ENCODE measurements at regions not wholly inside any gene's neighbourhood (a gene's known extent, or its start where the extent isn't known, plus 50 kb on each side); places are given as distances from the start of the nearest gene placed in this dataset.

DNA sequence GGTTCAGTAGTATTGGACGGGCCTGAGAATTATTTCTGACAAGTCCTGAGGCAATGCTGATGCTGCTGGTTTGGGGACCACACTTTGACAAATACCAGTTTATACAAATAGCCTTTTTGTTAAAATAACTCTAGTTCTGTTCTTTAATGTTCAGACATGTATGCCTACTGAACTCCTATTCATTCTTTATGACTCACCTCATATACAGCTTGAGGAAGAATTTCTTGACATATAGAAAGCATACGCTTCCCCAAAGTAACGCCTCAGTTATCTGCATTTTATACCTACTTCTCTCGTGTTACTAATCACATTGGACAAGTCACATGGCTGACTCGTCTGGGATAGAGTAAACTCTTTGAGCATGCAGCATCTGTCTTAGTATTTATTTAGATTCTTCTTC, 145.4 kb upstream of the GOLIM4 start:
- dilution Hi-C loops (cut with HindIII; ENCODE audit: low sequenced_read_pairs, unreplicated experiment) = no loop called here
- BruUV-seq (replicated peaks) = no TSS peak
- H2AK5ac ChIP-seq (ENCODE audit: low read depth, low read length) = no peak overlapping the region
- no peak overlapping the region for H4K91ac ChIP-seq (ENCODE audit: insufficient read depth, low read depth, low read length)
- ChIA-PET POLR2A (ENCODE audit: unreplicated experiment) (no interaction called here), CTCF (interaction anchor here (0.5 kb wide), 1 partner anchor 177 kb away, joined by 3 read pairs; no protein-coding TSS in a partner anchor)
- H3K27ac ChIP-seq (ENCODE audit: insufficient read depth, low read length) = no peak overlapping the region
- H2BK15ac ChIP-seq (ENCODE audit: low read depth, low read length) = no peak overlapping the region
- no peaks in the 10 kb centered on the region for H3K9me3 ChIP-seq (ENCODE audit: control insufficient read depth, insufficient read depth, low read length)
- H3K23ac ChIP-seq (ENCODE audit: low read depth, low read length) = no peak overlapping the region
- no peak overlapping the region for H3K56ac ChIP-seq (ENCODE audit: extremely low read depth, insufficient read depth, low read length)
- no peak overlapping the region for H2BK120ac ChIP-seq (ENCODE audit: low read depth, low read length)
- no peaks in the 10 kb centered on the region for H3K4me1 ChIP-seq (ENCODE audit: control insufficient read depth, insufficient read depth, low read length)
- no peaks in the 10 kb centered on the region for H3K9me1 ChIP-seq (ENCODE audit: insufficient read depth, low read length)
- WGBS, 2 experiments (ENCODE audit: extremely low coverage in 2 of 2, insufficient read length in 1 of 2) = no CpG with 5 or more reads among the region's 5 CpGs
- H3K18ac ChIP-seq (ENCODE audit: low read depth, low read length) = no peak overlapping the region
- H3K9ac ChIP-seq (ENCODE audit: low read depth, low read length) = no peak overlapping the region
- H3K4ac ChIP-seq (ENCODE audit: low read depth, low read length) = no peak overlapping the region
- no peaks in the 10 kb centered on the region for H4K20me1 ChIP-seq (ENCODE audit: insufficient read depth, low read length)
- TF ChIP-seq MXI1 (IDR thresholded peaks at IDR 0.05; ENCODE audit: borderline replicate concordance, low read depth, low read length) = no peak
- TF ChIP-seq, protein P1, sequence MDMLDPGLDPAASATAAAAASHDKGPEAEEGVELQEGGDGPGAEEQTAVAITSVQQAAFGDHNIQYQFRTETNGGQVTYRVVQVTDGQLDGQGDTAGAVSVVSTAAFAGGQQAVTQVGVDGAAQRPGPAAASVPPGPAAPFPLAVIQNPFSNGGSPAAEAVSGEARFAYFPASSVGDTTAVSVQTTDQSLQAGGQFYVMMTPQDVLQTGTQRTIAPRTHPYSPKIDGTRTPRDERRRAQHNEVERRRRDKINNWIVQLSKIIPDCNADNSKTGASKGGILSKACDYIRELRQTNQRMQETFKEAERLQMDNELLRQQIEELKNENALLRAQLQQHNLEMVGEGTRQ (IDR thresholded peaks at IDR 0.05; ENCODE audit: low read depth, low read length) = no peak
- no peak for TF ChIP-seq CEBPB (IDR thresholded peaks at IDR 0.05; ENCODE audit: low read depth, low read length)
- no peak for TF ChIP-seq POLR2A (IDR thresholded peaks at IDR 0.05; ENCODE audit: low read depth, low read length)
- TF ChIP-seq NFE2L2 (IDR thresholded peaks at IDR 0.05; ENCODE audit: low read depth, low read length) = no peak
- no peak for TF ChIP-seq RFX5 (IDR thresholded peaks at IDR 0.05; ENCODE audit: low read depth, low read length)
- TF ChIP-seq MAFK (IDR thresholded peaks at IDR 0.05; ENCODE audit: low read depth, low read length) = no peak
- no peak for TF ChIP-seq MAZ (IDR thresholded peaks at IDR 0.05; ENCODE audit: borderline replicate concordance, low read depth, low read length)
- TF ChIP-seq RCOR1 (IDR thresholded peaks at IDR 0.05; ENCODE audit: insufficient replicate concordance, low read length) = no peak
- TF ChIP-seq SMC3 (IDR thresholded peaks at IDR 0.05; ENCODE audit: low read depth, low read length) = no peak
- no peak overlapping the region for H4K8ac ChIP-seq (ENCODE audit: low read depth in 2 of 2, low read length in 2 of 2)
- H2BK5ac ChIP-seq (ENCODE audit: low read depth, low read length, poor library complexity, severe bottlenecking) = no peak overlapping the region
- no peak overlapping the region for H2BK20ac ChIP-seq (ENCODE audit: low read depth, low read length)
- intact Hi-C loops (cut with micrococcal nuclease) = no loop called here
- no peak overlapping the region for H3K14ac ChIP-seq (replicated peaks; ENCODE audit: low read depth, low read length)
- no peak overlapping the region for H2AK9ac ChIP-seq (replicated peaks; ENCODE audit: low read depth, low read length, poor library complexity)
- no peaks in the 10 kb centered on the region for H3K36me3 ChIP-seq (ENCODE audit: control insufficient read depth, insufficient read depth, low read length)
- H3K79me1 ChIP-seq (ENCODE audit: low read depth in 1 of 2, low read length in 2 of 2) = no peaks in the 10 kb centered on the region
- ATAC-seq (ENCODE audit: low read depth) (no peak), DNase-seq (no peak)
- H4K5ac ChIP-seq (ENCODE audit: low read depth, low read length) = no peak overlapping the region
- in situ Hi-C loops (cut with MboI; ENCODE audit: low sequenced_read_pairs) = no loop called here
- H3K4me3 ChIP-seq (ENCODE audit: insufficient read depth, low read depth, low read length) = no peak overlapping the region
- H2AFZ ChIP-seq (replicated peaks; ENCODE audit: low read length, poor library complexity) = no peak overlapping the region
- no peak overlapping the region for H3K4me2 ChIP-seq (ENCODE audit: low read depth, low read length)
- H3K27me3 ChIP-seq (ENCODE audit: control insufficient read depth, insufficient read depth, low read length) = peaks cover 6% of the 10 kb centered on the region
